Karpas-422 (cell line): ENCODE measurements at regions not wholly inside any gene's neighbourhood (a gene's known extent, or its start where the extent isn't known, plus 50 kb on each side); places are given as distances from the start of the nearest gene placed in this dataset.

Experiments
- DNase-seq: peaks from one replicate; pipeline ENCODE4 v3.0.0-alpha.2; 2015
- H2AFZ ChIP-seq: fragments of 200-600 bp; sonication (generic); 2 replicates; pipeline ENCODE4 v1.6.1; 2014; ENCODE audit warnings: antibody characterized with exemption, low read length, mixed read lengths
- H3K27ac ChIP-seq: fragments of 200-600 bp; sonication (generic); 2 replicates; pipeline ENCODE4 v1.5.1; 2014; ENCODE audit warnings: mild to moderate bottlenecking, low read length, moderate library complexity
- H3K27me3 ChIP-seq: fragments of 200-600 bp; sonication (generic); 2 replicates; pipeline ENCODE4 v1.6.1; 2014; ENCODE audit warnings: low read length, mixed read lengths
- H3K36me3 ChIP-seq: fragments of 200-600 bp; sonication (generic); 2 replicates; pipeline ENCODE4 v1.6.1; 2014; ENCODE audit warnings: low read length, mixed read lengths; ENCODE audit not compliant: insufficient read depth
- H3K4me1 ChIP-seq: fragments of 200-600 bp; sonication (generic); 2 replicates; pipeline ENCODE4 v1.6.1; 2014; ENCODE audit warnings: mild to moderate bottlenecking, low read length, mixed read lengths
- H3K4me2 ChIP-seq: fragments of 200-600 bp; sonication (generic); 2 replicates; pipeline ENCODE4 v1.6.1; 2014; ENCODE audit warnings: low read length, low read depth, mild to moderate bottlenecking; ENCODE audit not compliant: poor library complexity, severe bottlenecking
- H3K4me3 ChIP-seq: fragments of 200-600 bp; sonication (generic); 2 replicates; pipeline ENCODE4 v1.5.1; 2014; ENCODE audit warnings: mild to moderate bottlenecking, antibody characterized with exemption, low read length, mixed read lengths
- H3K79me2 ChIP-seq: fragments of 200-600 bp; sonication (generic); 2 replicates; pipeline ENCODE4 v1.6.1; 2014; ENCODE audit warnings: mild to moderate bottlenecking, low read length, mixed read lengths
- H3K9ac ChIP-seq: fragments of 200-600 bp; sonication (generic); 2 replicates; pipeline ENCODE4 v1.6.0; 2014; ENCODE audit warnings: low read length
- H3K9me2 ChIP-seq: fragments of 200-600 bp; sonication (generic), shearing (Covaris generic); replicated peaks from 2 replicates; pipeline ENCODE4 v1.6.0; 2014; ENCODE audit warnings: mild to moderate bottlenecking, low read length, moderate library complexity; ENCODE audit not compliant: insufficient read depth
- H3K9me3 ChIP-seq: fragments of 300-700, 200-600 bp; sonication (generic); 2 replicates; pipeline ENCODE4 v1.6.1; 2014; ENCODE audit warnings: low read length, mixed read lengths
- H4K20me1 ChIP-seq: fragments of 200-600 bp; sonication (generic); 2 replicates; pipeline ENCODE4 v1.6.1; 2014; ENCODE audit warnings: mild to moderate bottlenecking, antibody characterized with exemption, low read length, low read depth; ENCODE audit not compliant: insufficient read depth

DNA sequence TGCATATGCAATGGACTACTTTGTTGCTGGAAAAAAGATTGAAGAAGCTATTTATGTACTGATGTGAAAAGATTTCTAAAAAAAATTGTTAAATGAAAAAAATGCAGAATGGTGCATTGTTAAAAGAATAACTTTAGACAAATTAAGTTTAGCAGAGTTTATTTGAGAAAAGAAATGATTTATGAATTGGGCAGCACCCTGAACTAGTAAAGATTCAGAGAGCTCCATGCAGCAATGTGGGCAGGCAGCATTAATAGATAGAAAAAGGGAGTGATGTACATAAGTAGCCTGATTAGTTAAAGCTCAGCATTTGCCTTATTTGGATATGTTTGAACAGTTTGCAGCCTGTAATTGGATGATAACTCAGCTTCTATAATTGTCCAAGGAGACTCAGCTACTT is 677.9 kb upstream of the SEMA6A start:
- no peaks in the 10 kb centered on the region for H3K4me1 ChIP-seq
- no peaks in the 10 kb centered on the region for H3K9me3 ChIP-seq
- no peak overlapping the region for H3K9ac ChIP-seq
- no peaks in the 10 kb centered on the region for H3K36me3 ChIP-seq
- H3K27me3 ChIP-seq = no peaks in the 10 kb centered on the region
- no peak for DNase-seq
- no peak overlapping the region for H2AFZ ChIP-seq
- no peaks in the 10 kb centered on the region for H3K9me2 ChIP-seq
- no peak overlapping the region for H3K4me2 ChIP-seq
- H3K79me2 ChIP-seq = no peaks in the 10 kb centered on the region
- no peaks in the 10 kb centered on the region for H4K20me1 ChIP-seq
- no peak overlapping the region for H3K27ac ChIP-seq
- no peak overlapping the region for H3K4me3 ChIP-seq

DNA sequence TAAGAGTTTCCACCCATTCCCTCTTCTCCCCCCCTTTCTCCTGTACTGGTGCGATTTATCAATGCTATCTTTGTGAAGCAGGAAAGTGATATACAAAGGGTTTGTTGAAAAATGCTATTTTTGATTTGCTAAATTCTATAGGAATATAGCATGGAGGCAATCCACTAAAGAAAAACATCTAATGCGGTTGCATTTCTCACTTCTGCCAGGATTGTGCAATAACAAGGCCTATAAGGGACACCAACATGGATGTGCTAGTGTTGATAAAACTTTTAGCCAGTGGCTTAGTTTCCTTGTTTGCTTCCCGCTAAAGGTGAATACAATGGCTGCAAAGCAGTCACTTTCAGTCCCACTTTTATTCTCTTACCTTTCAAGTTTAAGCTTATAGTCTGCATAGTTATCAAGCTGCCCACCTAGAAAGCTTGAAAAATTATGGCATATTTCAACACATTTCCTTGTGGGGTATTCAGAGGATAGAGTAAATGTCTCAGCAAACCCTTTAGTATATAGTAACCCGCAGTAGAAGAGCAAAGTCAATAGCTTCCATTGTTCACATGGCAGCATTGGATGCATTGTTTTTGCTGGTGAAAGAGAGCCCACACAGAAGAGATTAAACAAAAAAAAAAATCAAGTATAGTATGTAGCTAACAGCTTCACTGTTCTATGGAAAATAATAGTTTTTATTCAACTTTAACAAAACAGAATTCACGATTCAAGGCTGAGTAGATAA is 674.6 kb upstream of the SEMA6A start:
- no peak overlapping the region for H3K27ac ChIP-seq
- H3K4me1 ChIP-seq = no peaks in the 10 kb centered on the region
- H3K36me3 ChIP-seq = no peaks in the 10 kb centered on the region
- H3K9ac ChIP-seq = no peak overlapping the region
- no peak overlapping the region for H3K4me3 ChIP-seq
- no peak for DNase-seq
- H3K27me3 ChIP-seq = no peaks in the 10 kb centered on the region
- H3K79me2 ChIP-seq = no peaks in the 10 kb centered on the region
- H3K9me2 ChIP-seq = no peaks in the 10 kb centered on the region
- no peaks in the 10 kb centered on the region for H3K9me3 ChIP-seq
- H3K4me2 ChIP-seq = no peak overlapping the region
- H2AFZ ChIP-seq = no peak overlapping the region
- H4K20me1 ChIP-seq = no peaks in the 10 kb centered on the region

DNA sequence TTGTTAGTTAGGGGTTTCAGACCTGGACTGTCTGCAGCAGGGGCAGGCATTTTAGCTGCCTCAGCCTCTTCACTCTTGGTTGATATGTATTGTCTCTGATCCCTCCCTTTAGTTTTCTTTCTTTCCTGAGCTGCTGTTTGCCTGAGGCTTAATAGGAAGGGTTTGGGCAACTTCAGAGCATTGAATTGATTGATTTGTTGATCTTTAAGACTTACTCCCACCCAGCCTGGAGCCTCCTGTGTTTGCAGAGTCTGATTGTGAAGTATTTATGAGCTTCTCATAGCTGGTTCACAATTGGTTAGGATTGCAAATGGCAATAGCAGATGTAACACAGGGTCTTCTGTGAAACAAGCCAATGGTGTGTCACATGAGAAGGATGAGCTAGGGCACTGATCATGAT is 671.8 kb upstream of the SEMA6A start:
- Histone ChIP-seq H3K4me3 (no peak overlapping the region), H3K27me3 (no peaks in the 10 kb centered on the region), H2AFZ (no peak overlapping the region), H3K27ac (no peak overlapping the region), H4K20me1 (no peaks in the 10 kb centered on the region), H3K79me2 (no peaks in the 10 kb centered on the region), H3K36me3 (no peaks in the 10 kb centered on the region), H3K9me2 (no peaks in the 10 kb centered on the region), H3K9me3 (no peaks in the 10 kb centered on the region), H3K4me1 (no peaks in the 10 kb centered on the region), H3K9ac (no peak overlapping the region), H3K4me2 (no peak overlapping the region)
- DNase-seq = no peak

DNA sequence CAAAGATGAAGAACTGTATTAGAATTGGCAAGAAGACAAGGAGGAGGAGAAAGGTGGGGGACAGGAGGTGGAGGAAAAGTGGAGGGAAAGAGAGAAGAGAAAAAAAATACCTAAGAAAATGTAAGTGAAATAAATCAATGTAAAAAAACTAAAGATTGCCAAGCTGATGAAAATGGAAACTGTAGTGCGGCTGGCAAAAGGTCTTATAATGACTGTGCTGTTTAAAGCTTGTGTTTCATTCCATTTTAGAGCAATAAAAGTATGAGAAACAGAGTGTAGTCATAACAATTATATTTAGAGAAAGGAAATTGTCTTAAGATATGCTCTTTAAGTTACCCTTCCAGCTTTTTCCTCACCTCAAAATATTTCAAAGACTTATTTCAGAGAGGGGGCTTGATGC is 670.5 kb upstream of the SEMA6A start:
- H3K4me3 ChIP-seq = no peak overlapping the region
- H3K79me2 ChIP-seq = no peaks in the 10 kb centered on the region
- no peaks in the 10 kb centered on the region for H3K27me3 ChIP-seq
- H3K9ac ChIP-seq = no peak overlapping the region
- no peak overlapping the region for H3K4me2 ChIP-seq
- H3K27ac ChIP-seq = no peak overlapping the region
- H3K9me3 ChIP-seq = no peaks in the 10 kb centered on the region
- DNase-seq = no peak
- no peaks in the 10 kb centered on the region for H3K9me2 ChIP-seq
- no peaks in the 10 kb centered on the region for H4K20me1 ChIP-seq
- no peaks in the 10 kb centered on the region for H3K4me1 ChIP-seq
- H2AFZ ChIP-seq = no peak overlapping the region
- no peaks in the 10 kb centered on the region for H3K36me3 ChIP-seq

DNA sequence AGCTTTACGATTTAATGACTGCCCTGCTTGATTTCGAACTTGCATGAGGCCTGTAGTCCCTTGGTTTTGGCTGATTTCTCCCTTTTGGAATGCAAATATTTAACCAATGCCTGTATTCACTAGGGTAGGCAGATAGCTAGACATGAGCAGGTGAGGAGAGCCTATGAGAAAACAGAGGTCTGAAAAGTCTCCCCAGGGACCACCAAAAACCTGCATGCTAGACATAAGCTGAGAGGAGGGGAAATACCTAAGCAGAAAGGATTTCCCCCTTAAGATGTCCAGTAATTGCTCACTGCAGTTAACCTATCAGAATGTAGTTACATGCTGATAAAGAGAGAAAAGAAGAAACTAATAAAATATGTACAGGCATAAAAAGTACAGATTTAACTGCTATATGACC is 667.4 kb upstream of the SEMA6A start:
- H3K4me2 ChIP-seq = no peak overlapping the region
- no peak overlapping the region for H3K27ac ChIP-seq
- H3K9me2 ChIP-seq = no peaks in the 10 kb centered on the region
- H3K9ac ChIP-seq = no peak overlapping the region
- H4K20me1 ChIP-seq = no peaks in the 10 kb centered on the region
- DNase-seq = no peak
- no peaks in the 10 kb centered on the region for H3K4me1 ChIP-seq
- no peaks in the 10 kb centered on the region for H3K36me3 ChIP-seq
- H2AFZ ChIP-seq = no peak overlapping the region
- no peaks in the 10 kb centered on the region for H3K79me2 ChIP-seq
- H3K27me3 ChIP-seq = no peaks in the 10 kb centered on the region
- H3K4me3 ChIP-seq = no peak overlapping the region
- no peaks in the 10 kb centered on the region for H3K9me3 ChIP-seq

DNA sequence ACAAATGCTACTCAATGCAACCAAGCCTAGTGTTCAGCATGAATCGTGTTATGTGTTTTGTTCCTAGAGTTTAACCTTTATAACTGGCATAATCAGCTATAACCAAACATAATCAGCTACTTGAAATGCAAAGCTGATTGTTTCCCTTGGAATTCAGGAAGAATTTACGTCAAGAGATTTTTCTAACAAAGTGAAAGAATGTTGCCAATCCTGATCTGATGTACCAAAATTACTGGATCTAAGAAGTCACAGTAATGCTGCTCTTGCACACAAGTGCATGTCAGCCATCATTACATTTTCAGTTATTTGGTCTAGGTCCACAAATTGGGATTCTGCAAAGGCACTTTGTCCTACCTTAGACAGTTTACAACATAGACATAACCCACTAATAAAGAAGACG is 662.3 kb upstream of the SEMA6A start:
- no peaks in the 10 kb centered on the region for H3K9me3 ChIP-seq
- H3K9me2 ChIP-seq = no peaks in the 10 kb centered on the region
- no peak overlapping the region for H3K4me2 ChIP-seq
- H3K9ac ChIP-seq = no peak overlapping the region
- H3K79me2 ChIP-seq = no peaks in the 10 kb centered on the region
- no peaks in the 10 kb centered on the region for H3K27me3 ChIP-seq
- H3K27ac ChIP-seq = no peak overlapping the region
- H3K4me1 ChIP-seq = no peaks in the 10 kb centered on the region
- H3K36me3 ChIP-seq = no peaks in the 10 kb centered on the region
- no peak overlapping the region for H2AFZ ChIP-seq
- H4K20me1 ChIP-seq = no peaks in the 10 kb centered on the region
- no peak overlapping the region for H3K4me3 ChIP-seq
- DNase-seq = no peak

DNA sequence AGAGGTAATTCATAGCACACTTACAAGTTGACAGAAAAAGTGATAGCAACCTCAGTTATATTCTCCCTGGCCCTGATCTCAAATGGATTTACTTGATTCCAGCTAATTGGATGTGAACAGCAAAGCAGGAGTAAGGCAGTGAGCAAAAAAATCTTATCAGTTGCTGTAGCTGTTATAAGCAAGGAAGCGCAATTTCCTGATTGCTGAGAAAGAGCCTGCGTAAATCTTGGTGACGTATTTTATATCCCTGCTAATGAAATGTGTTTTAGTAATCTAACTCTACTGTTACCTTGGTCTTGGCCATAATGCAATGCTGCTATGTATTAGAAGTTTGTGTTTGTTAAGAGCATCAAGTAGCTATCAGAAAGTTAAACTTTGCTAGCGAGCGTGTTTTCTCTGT is 661.2 kb upstream of the SEMA6A start:
- no peaks in the 10 kb centered on the region for H3K36me3 ChIP-seq
- no peaks in the 10 kb centered on the region for H3K4me1 ChIP-seq
- no peak overlapping the region for H3K27ac ChIP-seq
- no peaks in the 10 kb centered on the region for H3K79me2 ChIP-seq
- no peak overlapping the region for H3K4me3 ChIP-seq
- no peak overlapping the region for H3K9ac ChIP-seq
- H3K9me2 ChIP-seq = no peaks in the 10 kb centered on the region
- H4K20me1 ChIP-seq = no peaks in the 10 kb centered on the region
- no peak for DNase-seq
- H3K4me2 ChIP-seq = no peak overlapping the region
- no peaks in the 10 kb centered on the region for H3K27me3 ChIP-seq
- no peaks in the 10 kb centered on the region for H3K9me3 ChIP-seq
- H2AFZ ChIP-seq = no peak overlapping the region

DNA sequence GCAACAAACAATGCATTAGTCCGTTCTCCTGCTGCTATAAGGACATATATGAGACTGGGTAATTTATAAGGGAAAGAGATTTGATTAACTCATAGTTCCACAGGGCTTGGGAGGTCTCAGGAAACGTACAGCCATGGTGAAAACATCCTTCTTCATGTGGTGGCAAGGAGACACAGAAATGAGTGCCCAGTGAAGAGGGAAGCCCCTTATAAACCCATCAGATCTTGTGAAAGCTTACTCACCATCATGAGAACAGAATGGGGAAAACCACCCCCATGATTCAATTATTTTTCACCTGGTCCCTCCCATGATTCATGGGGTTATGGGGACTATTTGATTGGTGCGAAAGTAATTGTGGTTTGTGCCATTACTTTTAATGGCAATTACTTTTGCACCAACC is 655.8 kb upstream of the SEMA6A start:
- no peak overlapping the region for H2AFZ ChIP-seq
- H3K27me3 ChIP-seq = no peaks in the 10 kb centered on the region
- H3K4me1 ChIP-seq = no peaks in the 10 kb centered on the region
- H3K4me2 ChIP-seq = no peak overlapping the region
- no peak overlapping the region for H3K27ac ChIP-seq
- H3K9me2 ChIP-seq = no peaks in the 10 kb centered on the region
- H3K9ac ChIP-seq = no peak overlapping the region
- no peak overlapping the region for H3K4me3 ChIP-seq
- DNase-seq = no peak
- H3K79me2 ChIP-seq = no peaks in the 10 kb centered on the region
- H3K36me3 ChIP-seq = no peaks in the 10 kb centered on the region
- no peaks in the 10 kb centered on the region for H3K9me3 ChIP-seq
- H4K20me1 ChIP-seq = no peaks in the 10 kb centered on the region

DNA sequence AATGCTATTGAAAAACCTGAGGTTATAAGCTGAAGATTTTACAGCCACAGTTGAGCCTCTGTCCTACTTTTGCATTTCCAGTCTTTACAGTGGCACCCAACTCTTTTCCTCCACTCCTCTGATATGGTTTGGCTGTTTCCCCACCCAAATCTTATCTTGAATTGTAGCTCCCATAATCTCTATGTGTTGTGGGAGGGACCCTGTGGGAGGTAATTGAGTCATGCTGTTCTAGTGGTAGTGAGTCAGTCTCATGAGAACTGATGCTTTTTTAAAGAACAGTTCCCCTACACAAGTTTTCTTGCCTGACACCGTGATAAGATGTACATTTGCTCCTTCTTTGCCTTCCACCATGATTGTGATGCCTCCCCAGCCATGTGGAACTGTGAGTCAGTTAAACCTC is 646.1 kb upstream of the SEMA6A start:
- Histone ChIP-seq H3K9me2 (no peaks in the 10 kb centered on the region), H2AFZ (no peak overlapping the region), H3K9me3 (no peaks in the 10 kb centered on the region), H3K9ac (no peak overlapping the region), H3K79me2 (no peaks in the 10 kb centered on the region), H3K4me1 (no peaks in the 10 kb centered on the region), H3K36me3 (no peaks in the 10 kb centered on the region), H4K20me1 (no peaks in the 10 kb centered on the region), H3K27me3 (no peaks in the 10 kb centered on the region), H3K27ac (no peak overlapping the region), H3K4me3 (no peak overlapping the region), H3K4me2 (no peak overlapping the region)
- DNase-seq = no peak
